ENCODE measurements at regions not wholly inside any gene's neighbourhood (a gene's known extent, or its start where the extent isn't known, plus 50 kb on each side); places are given as distances from the start of the nearest gene placed in this dataset.

DNA sequence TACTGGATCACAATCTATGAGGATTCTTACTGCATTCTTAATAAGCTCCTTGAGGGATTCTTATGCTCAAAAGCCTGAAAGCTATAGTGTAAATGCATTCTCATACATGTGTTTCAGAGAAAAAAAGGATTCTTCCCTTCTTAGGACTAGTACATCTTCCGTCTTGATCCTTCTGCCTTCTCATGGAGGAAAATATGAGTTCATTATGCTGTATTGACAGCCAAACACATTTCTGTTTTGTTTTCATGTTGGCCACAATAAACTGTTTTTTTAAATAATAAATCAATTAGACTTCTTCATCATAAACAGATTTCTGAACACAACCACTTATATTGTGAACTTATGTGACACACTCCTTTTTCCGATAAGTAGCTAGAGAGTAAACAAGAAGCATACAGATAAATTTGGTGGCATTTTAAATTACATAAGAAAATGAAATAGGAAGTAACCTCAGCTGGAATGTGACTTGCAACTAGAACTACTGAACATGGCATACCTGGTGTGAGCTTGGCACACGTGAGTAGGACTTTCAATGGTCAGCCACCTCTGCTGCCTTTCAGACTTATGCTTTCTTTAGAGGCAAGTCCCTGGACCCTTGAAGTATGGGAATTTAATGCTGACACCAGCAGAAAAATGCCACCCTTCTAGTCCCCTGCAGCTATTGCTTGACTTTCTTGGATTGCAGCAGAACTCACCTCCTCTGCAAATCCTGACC is 350.4 kb downstream of the BCKDHB start:
- Histone ChIP-seq H3K4me1 (ENCODE audit: control insufficient read depth, insufficient read depth, low read length) (peaks cover 48% of the 10 kb centered on the region), H3K4me2 (ENCODE audit: low read length) (no peak overlapping the region), H3K27me3 (ENCODE audit: control insufficient read depth, insufficient read depth, low read length) (no peaks in the 10 kb centered on the region), H3K36me3 (ENCODE audit: insufficient read depth, low read length) (no peaks in the 10 kb centered on the region), H3K4me3 (ENCODE audit: low read length) (no peak overlapping the region), H3K9me3 (replicated peaks; ENCODE audit: low read length) (no peaks in the 10 kb centered on the region), H3K9ac (ENCODE audit: low read depth, low read length) (no peak overlapping the region)

DNA sequence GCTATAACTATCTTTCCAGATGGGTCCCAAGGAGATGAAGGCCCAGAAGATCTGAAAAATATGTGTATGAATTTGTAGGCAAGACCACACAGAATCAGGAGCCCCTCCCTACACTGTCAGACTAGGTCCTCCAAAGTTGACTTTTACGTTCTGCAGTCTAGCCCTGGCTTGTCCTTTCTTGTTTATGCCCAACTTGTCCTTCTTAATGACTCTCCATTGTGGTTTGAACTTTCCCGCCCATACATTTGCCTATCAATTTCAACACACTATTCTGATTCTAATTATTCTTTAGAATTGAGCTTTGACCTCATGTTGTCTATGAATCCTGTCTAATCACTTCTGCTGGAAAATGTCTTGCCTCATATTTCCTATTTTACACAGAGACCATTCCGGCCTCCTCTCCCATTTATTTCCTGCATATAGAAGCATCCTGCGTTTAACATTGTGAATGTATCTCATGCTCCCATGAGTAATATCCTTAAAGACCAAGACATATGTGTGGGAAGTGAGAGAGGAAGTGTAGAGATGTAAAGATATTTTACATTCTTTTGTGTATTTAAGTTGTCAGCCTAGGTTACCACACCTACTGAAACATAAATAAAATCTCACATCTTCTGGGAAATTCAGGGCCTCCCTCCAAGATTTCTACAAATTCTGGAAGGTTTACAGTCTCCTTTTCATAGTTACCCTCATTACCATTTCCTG is 348.3 kb downstream of the BCKDHB start:
- H3K9ac ChIP-seq (ENCODE audit: low read depth, low read length), result no peak overlapping the region
- H3K4me3 ChIP-seq (ENCODE audit: low read length), result no peak overlapping the region

DNA sequence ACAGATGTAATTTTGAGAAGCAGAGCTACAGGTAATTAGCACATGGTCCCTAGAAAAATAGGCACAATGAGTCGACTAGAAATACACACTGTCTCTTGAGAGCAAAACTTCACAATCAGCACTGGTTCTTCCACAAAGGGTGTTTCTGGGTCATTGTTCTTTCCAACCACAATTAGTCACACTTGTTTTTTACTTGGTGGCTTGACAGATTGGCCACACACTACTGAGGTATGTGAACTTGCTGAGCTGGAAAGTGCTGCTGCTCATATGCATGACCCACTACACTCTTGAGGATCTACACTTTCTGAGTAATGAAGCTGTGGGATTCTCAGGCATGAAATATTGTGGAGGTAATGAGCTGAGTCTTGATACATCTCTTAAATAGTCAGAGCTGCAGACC is 347.7 kb downstream of the BCKDHB start:
- no peaks in the 10 kb centered on the region for H3K9me3 ChIP-seq (replicated peaks; ENCODE audit: low read length)
- H3K4me1 ChIP-seq (ENCODE audit: control insufficient read depth, insufficient read depth, low read length), result peaks cover 41% of the 10 kb centered on the region
- no peak overlapping the region for H3K4me3 ChIP-seq (ENCODE audit: low read length)
- H3K36me3 ChIP-seq (ENCODE audit: insufficient read depth, low read length), result no peaks in the 10 kb centered on the region
- H3K4me2 ChIP-seq (ENCODE audit: low read length), result peak overlapping the region; percentile 46
- H3K27me3 ChIP-seq (ENCODE audit: control insufficient read depth, insufficient read depth, low read length), result no peaks in the 10 kb centered on the region
- H3K9ac ChIP-seq (ENCODE audit: low read depth, low read length), result no peak overlapping the region

More for the DNA sequence above, 348.3 kb downstream of the BCKDHB start:
- Histone ChIP-seq H3K4me1 (ENCODE audit: control insufficient read depth, insufficient read depth, low read length) (peaks cover 41% of the 10 kb centered on the region), H3K27me3 (ENCODE audit: control insufficient read depth, insufficient read depth, low read length) (no peaks in the 10 kb centered on the region), H3K4me2 (ENCODE audit: low read length) (peak overlapping the region; percentile 20), H3K9me3 (replicated peaks; ENCODE audit: low read length) (no peaks in the 10 kb centered on the region), H3K36me3 (ENCODE audit: insufficient read depth, low read length) (no peaks in the 10 kb centered on the region)

DNA sequence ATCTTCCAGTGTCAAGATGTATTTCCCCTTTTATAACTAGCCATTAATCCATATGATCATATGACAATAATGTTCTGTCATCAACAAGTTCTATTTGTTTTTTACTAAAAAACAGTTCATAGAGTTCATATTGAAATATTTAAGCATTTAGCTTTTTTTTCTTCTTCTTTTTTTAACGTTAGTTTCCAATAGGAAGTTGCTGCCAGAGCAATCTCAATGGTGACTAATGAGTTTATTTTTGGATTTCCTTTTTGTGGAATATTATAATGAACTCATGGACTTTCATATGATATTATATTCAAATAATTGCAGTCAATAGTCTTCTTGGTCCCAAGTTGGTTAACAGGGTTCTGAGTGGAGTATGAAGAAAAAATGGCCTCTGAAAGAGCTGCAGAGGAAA is 343.3 kb downstream of the BCKDHB start:
- H3K4me2 ChIP-seq (ENCODE audit: low read length), result no peak overlapping the region
- no peaks in the 10 kb centered on the region for H3K36me3 ChIP-seq (ENCODE audit: insufficient read depth, low read length)
- H3K4me3 ChIP-seq (ENCODE audit: low read length), result no peak overlapping the region
- peaks cover 3% of the 10 kb centered on the region for H3K9me3 ChIP-seq (replicated peaks; ENCODE audit: low read length)
- H3K27me3 ChIP-seq (ENCODE audit: control insufficient read depth, insufficient read depth, low read length), result no peaks in the 10 kb centered on the region
- peaks cover 18% of the 10 kb centered on the region for H3K4me1 ChIP-seq (ENCODE audit: control insufficient read depth, insufficient read depth, low read length)
- H3K9ac ChIP-seq (ENCODE audit: low read depth, low read length), result no peak overlapping the region

DNA sequence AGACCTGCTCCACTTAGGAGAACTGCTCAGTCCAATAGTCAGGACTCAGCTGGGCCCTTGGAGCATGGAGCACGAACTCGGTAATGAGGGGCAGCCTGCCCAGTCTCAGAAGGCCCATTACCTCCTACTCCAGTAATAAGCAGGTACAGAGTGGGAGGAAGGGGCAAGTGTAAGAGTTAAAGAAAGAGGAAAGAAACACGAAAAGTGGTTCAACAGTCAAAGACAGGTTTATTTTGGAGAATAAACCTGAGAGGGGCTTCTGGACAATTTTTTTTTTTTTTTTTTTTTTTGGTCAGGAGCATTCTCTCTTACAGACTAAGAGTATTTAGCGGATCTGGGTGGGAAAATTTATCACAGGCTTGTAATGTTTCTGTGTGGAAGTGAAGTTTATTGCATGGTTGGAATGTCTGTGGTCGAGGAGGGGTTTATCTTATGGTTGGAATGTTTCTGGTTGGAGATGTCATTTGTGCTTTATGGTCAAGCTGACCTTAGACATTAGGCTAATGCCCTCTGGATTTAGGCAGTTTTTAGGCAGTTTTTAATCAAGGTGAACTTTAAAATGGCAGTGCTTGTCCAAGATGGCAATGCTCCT is 340.1 kb downstream of the BCKDHB start:
- no peak overlapping the region for H3K9ac ChIP-seq (ENCODE audit: low read depth, low read length)
- H3K27me3 ChIP-seq (ENCODE audit: control insufficient read depth, insufficient read depth, low read length), result no peaks in the 10 kb centered on the region
- peaks cover 3% of the 10 kb centered on the region for H3K9me3 ChIP-seq (replicated peaks; ENCODE audit: low read length)
- peaks cover 3% of the 10 kb centered on the region for H3K4me1 ChIP-seq (ENCODE audit: control insufficient read depth, insufficient read depth, low read length)
- H3K36me3 ChIP-seq (ENCODE audit: insufficient read depth, low read length), result no peaks in the 10 kb centered on the region
- H3K4me3 ChIP-seq (ENCODE audit: low read length), result no peak overlapping the region
- H3K4me2 ChIP-seq (ENCODE audit: low read length), result no peak overlapping the region

DNA sequence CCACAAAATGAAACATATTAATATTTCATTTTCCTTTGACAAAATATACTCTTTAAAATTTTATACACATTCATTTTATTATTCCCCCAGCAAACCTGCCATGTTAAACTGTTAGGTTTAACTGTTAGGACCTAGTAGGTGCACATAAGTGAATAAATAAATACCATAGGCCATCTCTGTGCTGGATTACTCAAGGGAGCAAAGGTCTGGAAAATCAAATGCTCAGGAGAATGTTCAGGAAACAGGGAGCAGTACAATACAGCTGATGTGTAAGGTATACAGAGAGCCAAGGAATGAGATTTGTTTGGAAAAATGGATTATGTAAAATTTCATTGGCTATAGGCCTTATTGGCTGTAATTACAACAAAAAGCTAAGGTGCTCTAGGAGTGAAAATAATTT is 339.3 kb downstream of the BCKDHB start:
- Histone ChIP-seq H3K27me3 (ENCODE audit: control insufficient read depth, insufficient read depth, low read length) (no peaks in the 10 kb centered on the region), H3K4me3 (ENCODE audit: low read length) (no peak overlapping the region), H3K36me3 (ENCODE audit: insufficient read depth, low read length) (no peaks in the 10 kb centered on the region), H3K9ac (ENCODE audit: low read depth, low read length) (no peak overlapping the region), H3K9me3 (replicated peaks; ENCODE audit: low read length) (peaks cover 3% of the 10 kb centered on the region), H3K4me1 (ENCODE audit: control insufficient read depth, insufficient read depth, low read length) (peaks cover 3% of the 10 kb centered on the region), H3K4me2 (ENCODE audit: low read length) (no peak overlapping the region)

DNA sequence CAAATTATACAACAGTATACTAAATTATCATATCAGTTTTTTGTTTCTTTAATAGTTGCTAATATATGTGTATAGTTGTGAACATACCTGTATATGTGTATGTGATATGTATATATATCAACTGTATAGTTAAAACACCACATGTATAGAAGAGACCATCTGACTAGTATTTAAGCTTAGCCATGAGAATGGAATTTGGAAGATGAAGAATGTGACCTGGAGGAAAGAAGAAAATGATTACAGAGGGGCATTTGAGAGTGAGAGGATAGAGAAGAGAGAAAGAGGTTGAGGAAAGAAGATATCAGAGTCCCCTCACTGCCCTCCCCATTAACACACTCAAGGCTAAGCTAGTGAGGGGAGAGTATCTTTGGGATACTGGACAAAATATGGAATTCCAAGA is 335.9 kb downstream of the BCKDHB start:
- no peak overlapping the region for H3K9ac ChIP-seq (ENCODE audit: low read depth, low read length)
- H3K9me3 ChIP-seq (replicated peaks; ENCODE audit: low read length), result peaks cover 3% of the 10 kb centered on the region
- peaks cover 30% of the 10 kb centered on the region for H3K4me1 ChIP-seq (ENCODE audit: control insufficient read depth, insufficient read depth, low read length)
- no peaks in the 10 kb centered on the region for H3K36me3 ChIP-seq (ENCODE audit: insufficient read depth, low read length)
- H3K4me3 ChIP-seq (ENCODE audit: low read length), result no peak overlapping the region
- H3K27me3 ChIP-seq (ENCODE audit: control insufficient read depth, insufficient read depth, low read length), result no peaks in the 10 kb centered on the region
- H3K4me2 ChIP-seq (ENCODE audit: low read length), result no peak overlapping the region

DNA sequence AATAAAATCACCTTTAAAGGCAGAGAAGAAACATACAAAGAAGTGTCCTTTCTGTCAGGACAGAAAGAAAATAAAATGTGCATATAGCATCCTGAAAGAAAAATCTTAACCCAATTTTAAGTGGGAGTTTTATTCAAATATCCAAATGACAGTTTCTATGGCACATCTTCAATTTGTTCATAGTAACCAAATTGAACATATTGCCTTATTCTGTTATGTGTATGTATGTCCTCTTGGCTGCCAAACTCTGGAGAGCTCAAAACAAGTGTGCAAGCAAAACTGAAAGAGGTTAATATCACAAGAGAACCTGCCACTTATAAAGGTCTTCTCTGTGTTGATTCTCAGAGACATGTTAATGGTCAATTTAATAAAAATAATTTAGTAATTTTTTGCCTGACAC is 334.7 kb downstream of the BCKDHB start:
- Histone ChIP-seq H3K4me1 (ENCODE audit: control insufficient read depth, insufficient read depth, low read length) (peaks cover 34% of the 10 kb centered on the region), H3K27me3 (ENCODE audit: control insufficient read depth, insufficient read depth, low read length) (no peaks in the 10 kb centered on the region), H3K4me3 (ENCODE audit: low read length) (no peak overlapping the region), H3K9me3 (replicated peaks; ENCODE audit: low read length) (no peaks in the 10 kb centered on the region), H3K36me3 (ENCODE audit: insufficient read depth, low read length) (no peaks in the 10 kb centered on the region), H3K4me2 (ENCODE audit: low read length) (no peak overlapping the region), H3K9ac (ENCODE audit: low read depth, low read length) (no peak overlapping the region)

DNA sequence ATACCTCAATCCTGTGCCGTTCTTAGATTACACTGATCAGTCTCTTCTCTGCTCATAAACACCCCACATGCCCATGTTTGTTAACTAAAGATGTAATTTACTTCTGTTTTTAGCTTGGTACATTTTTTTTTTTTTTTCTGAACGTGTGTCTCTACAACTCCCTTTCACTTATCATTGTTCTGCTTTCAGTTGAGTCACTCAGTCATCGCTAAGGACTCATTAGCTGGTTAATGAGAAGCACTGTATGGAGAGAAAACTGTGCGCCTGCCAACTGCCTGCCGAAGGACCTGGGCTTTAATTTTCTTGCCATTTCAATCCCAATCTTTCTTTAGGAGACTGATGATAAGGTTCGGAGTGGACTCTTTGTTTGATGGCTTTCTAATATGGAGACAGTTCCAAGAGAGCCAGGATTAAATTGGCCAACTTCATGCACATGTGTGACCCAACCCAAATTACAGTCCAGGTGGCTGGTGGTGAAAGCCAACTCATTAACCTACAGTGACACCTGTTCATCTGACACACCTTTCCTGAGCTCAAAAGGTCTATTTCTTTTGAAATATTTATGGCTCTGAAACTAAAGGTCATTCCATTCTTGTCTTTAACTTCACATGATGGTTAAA is 334.1 kb downstream of the BCKDHB start:
- no peaks in the 10 kb centered on the region for H3K9me3 ChIP-seq (replicated peaks; ENCODE audit: low read length)
- no peaks in the 10 kb centered on the region for H3K27me3 ChIP-seq (ENCODE audit: control insufficient read depth, insufficient read depth, low read length)
- no peak overlapping the region for H3K9ac ChIP-seq (ENCODE audit: low read depth, low read length)
- no peak overlapping the region for H3K4me2 ChIP-seq (ENCODE audit: low read length)
- no peak overlapping the region for H3K4me3 ChIP-seq (ENCODE audit: low read length)
- H3K36me3 ChIP-seq (ENCODE audit: insufficient read depth, low read length), result no peaks in the 10 kb centered on the region
- H3K4me1 ChIP-seq (ENCODE audit: control insufficient read depth, insufficient read depth, low read length), result peaks cover 34% of the 10 kb centered on the region

DNA sequence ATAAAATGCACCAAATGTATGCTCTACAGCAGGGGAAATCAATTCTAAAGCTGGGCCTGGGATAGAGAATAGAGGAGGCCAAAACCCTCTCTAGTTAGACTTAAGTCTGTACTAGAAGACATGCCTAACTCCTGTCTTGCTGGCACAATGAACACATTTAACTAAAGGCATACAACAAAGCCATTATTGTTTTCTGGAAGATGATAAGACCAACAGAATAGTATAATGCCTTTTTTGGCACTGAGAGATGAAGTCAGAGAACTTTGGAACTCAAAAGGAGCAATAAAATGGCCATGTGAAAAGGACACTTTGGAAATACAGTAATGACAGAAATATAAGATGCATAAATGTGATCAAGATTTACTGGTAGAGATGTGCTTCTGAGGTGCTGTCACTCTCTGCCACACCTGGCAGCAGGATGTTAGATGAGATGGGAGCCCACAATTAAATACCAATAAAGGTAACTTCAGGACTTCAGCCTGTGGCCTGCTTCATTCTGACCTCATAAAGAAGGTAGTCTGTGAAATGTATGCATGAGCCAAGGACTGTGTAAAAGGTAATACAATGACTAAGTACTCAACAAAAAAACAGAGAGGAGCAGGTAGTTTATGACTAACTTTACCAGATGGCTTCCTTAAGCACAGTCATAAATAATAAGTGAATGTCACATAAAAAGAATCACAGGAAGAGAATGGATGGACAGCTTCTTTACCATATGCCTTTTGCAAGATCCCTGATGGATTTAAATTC is 333.4 kb downstream of the BCKDHB start:
- Histone ChIP-seq H3K9ac (ENCODE audit: low read depth, low read length) (peak overlapping the region; percentile 61), H3K9me3 (replicated peaks; ENCODE audit: low read length) (no peaks in the 10 kb centered on the region), H3K4me1 (ENCODE audit: control insufficient read depth, insufficient read depth, low read length) (peaks cover 34% of the 10 kb centered on the region), H3K4me2 (ENCODE audit: low read length) (no peak overlapping the region), H3K36me3 (ENCODE audit: insufficient read depth, low read length) (no peaks in the 10 kb centered on the region), H3K4me3 (ENCODE audit: low read length) (no peak overlapping the region), H3K27me3 (ENCODE audit: control insufficient read depth, insufficient read depth, low read length) (no peaks in the 10 kb centered on the region)

DNA sequence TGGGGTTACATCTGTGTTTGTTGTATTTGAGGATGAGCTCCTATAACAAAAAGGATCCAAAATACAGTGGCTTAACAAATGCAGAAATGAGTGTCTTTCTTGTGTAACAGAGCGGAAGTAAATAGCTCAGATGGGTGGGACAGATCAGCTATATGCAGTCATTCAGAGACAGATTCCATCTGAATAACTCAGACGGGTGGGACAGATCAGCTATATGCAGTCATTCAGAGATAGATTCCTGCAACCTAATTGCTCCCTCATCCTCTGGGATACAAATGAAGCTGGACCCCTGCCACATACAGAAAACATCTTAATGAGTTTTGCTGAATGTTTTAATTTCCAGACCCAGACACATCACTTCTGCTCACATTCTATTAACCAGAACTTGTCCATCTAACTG is 332.3 kb downstream of the BCKDHB start:
- H3K36me3 ChIP-seq (ENCODE audit: insufficient read depth, low read length), result no peaks in the 10 kb centered on the region
- H3K4me1 ChIP-seq (ENCODE audit: control insufficient read depth, insufficient read depth, low read length), result peaks cover 38% of the 10 kb centered on the region
- no peaks in the 10 kb centered on the region for H3K9me3 ChIP-seq (replicated peaks; ENCODE audit: low read length)
- no peaks in the 10 kb centered on the region for H3K27me3 ChIP-seq (ENCODE audit: control insufficient read depth, insufficient read depth, low read length)
- peak overlapping the region; percentile 61 for H3K9ac ChIP-seq (ENCODE audit: low read depth, low read length)
- H3K4me3 ChIP-seq (ENCODE audit: low read length), result no peak overlapping the region
- peak overlapping the region; percentile 33 for H3K4me2 ChIP-seq (ENCODE audit: low read length)
